ENCODE measurements at regions not wholly inside any gene's neighbourhood (a gene's known extent, or its start where the extent isn't known, plus 50 kb on each side); places are given as distances from the start of the nearest gene placed in this dataset.

GRCh38 chr7:84729284-84729683, 457.6 kb downstream of the SEMA3D start:
- DNase-seq (ENCODE audit: low spot score), result no peak
- Mint-ChIP-seq H3K9me3 (peaks cover 17% of the 10 kb centered on the region), H3K27ac (no peak overlapping the region), H3K27me3 (ENCODE audit: insufficient read depth, low read depth, poor library complexity) (no peaks in the 10 kb centered on the region), H3K4me3 (no peak overlapping the region), H3K36me3 (ENCODE audit: low read depth) (0 out of 3 replicates have a peak, but pooled peaks cover 6% of the 10 kb centered on the region), H3K4me1 (no peaks in the 10 kb centered on the region)
- TF ChIP-seq ZNF331 (CRISPR knock-in tag; IDR thresholded peaks at IDR 0.05; ENCODE audit: low read depth) (no peak), ZNF114 (CRISPR knock-in tag; IDR thresholded peaks at IDR 0.05) (no peak), NANOG (IDR thresholded peaks at IDR 0.05; ENCODE audit: borderline replicate concordance) (no peak), EZH2phosphoT487 (IDR thresholded peaks at IDR 0.05; ENCODE audit: unreplicated experiment) (no peak), STAT1 (IDR thresholded peaks at IDR 0.05; ENCODE audit: unreplicated experiment) (no peak), POLR2AphosphoS5 (IDR thresholded peaks at IDR 0.05; ENCODE audit: low read depth) (no peak), REST (IDR thresholded peaks at IDR 0.05; ENCODE audit: unreplicated experiment) (no peak), JUNB (IDR thresholded peaks at IDR 0.05; ENCODE audit: unreplicated experiment) (no peak), CREB1 (CRISPR knock-in tag; IDR thresholded peaks at IDR 0.05; ENCODE audit: low read depth) (no peak), ZNF462 (CRISPR knock-in tag; IDR thresholded peaks at IDR 0.05) (no peak), CTCF (conservative IDR thresholded peaks at IDR 0.05; ENCODE audit: low read depth in 2 of 2) (no peak), EZH2 (IDR thresholded peaks at IDR 0.05; ENCODE audit: low read depth, unreplicated experiment) (no peak)
- TF ChIP-seq, protein P1, sequence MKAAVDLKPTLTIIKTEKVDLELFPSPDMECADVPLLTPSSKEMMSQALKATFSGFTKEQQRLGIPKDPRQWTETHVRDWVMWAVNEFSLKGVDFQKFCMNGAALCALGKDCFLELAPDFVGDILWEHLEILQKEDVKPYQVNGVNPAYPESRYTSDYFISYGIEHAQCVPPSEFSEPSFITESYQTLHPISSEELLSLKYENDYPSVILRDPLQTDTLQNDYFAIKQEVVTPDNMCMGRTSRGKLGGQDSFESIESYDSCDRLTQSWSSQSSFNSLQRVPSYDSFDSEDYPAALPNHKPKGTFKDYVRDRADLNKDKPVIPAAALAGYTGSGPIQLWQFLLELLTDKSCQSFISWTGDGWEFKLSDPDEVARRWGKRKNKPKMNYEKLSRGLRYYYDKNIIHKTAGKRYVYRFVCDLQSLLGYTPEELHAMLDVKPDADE (IDR thresholded peaks at IDR 0.05), result no peak
- H3K27ac ChIP-seq (ENCODE audit: low read depth), result no peak overlapping the region
- H2AFZ ChIP-seq, result no peak overlapping the region
- H4K20me1 ChIP-seq (replicated peaks; ENCODE audit: insufficient read depth), result no peaks in the 10 kb centered on the region
- H3K4me3 ChIP-seq, result no peak overlapping the region
- H3K4me2 ChIP-seq, result no peak overlapping the region
- H3K79me2 ChIP-seq (replicated peaks; ENCODE audit: insufficient read depth), result no peaks in the 10 kb centered on the region
- no peak for ATAC-seq
- H3K36me3 ChIP-seq (ENCODE audit: insufficient read depth), result no peaks in the 10 kb centered on the region
- no peaks in the 10 kb centered on the region for H3K4me1 ChIP-seq (ENCODE audit: insufficient read depth)
- no peaks in the 10 kb centered on the region for H3F3A ChIP-seq (replicated peaks; ENCODE audit: low read depth)
- H3K27me3 ChIP-seq (ENCODE audit: insufficient read depth), result no peaks in the 10 kb centered on the region
- H3K9me2 ChIP-seq (ENCODE audit: insufficient read depth), result 0 out of 2 replicates have a peak, but pooled peaks cover 8% of the 10 kb centered on the region

Data from GM23338 (cell line).